Prostate gland (tissue), 2 donors: ENCODE measurements at regions not wholly inside any gene's neighbourhood (a gene's known extent, or its start where the extent isn't known, plus 50 kb on each side); places are given as distances from the start of the nearest gene placed in this dataset.

Experiments
- DNase-seq: peaks from one replicate; pipeline ENCODE4 v3.0.0-alpha.2; 2019; ENCODE audit warnings: low spot score
- H3K27ac ChIP-seq, 2 donors: fragments of 200-600 bp; sonication (generic); 2 replicates each; pipeline ENCODE4 v1.5.1; 2017 to 2019
- H3K27me3 ChIP-seq: fragments of 200-600 bp; sonication (generic); replicated peaks from 2 replicates; pipeline ENCODE4 v1.5.1; 2019; ENCODE audit not compliant: insufficient read depth
- H3K36me3 ChIP-seq, 2 donors: fragments of 200-600 bp; sonication (generic); 1 replicate in 1 of 2; 2 replicates in 1 of 2; pipeline versions ENCODE4 v1.5.1 to v1.8.1; 2017 to 2019
- H3K4me1 ChIP-seq: fragments of 200-600 bp; sonication (generic); replicated peaks from 2 replicates; pipeline ENCODE4 v1.5.1; 2019
- H3K4me3 ChIP-seq, 2 donors: fragments of 200-600 bp; sonication (generic); 2 replicates each; pipeline ENCODE4 v1.5.1; 2017 to 2019
- H3K9me3 ChIP-seq: fragments of 200-600 bp; sonication (generic); 2 replicates; pipeline ENCODE4 v1.5.1; 2017
- CTCF ChIP-seq, 4 experiments: fragments of 200-600 bp in 2 of 4; fragments of 450-650 bp in 2 of 4; sonication (generic) in 2 of 4; IDR thresholded peaks; 1 replicate in 3 of 4; 2 replicates in 1 of 4; pipeline ENCODE4 v1.5.1; 2016 to 2019; ENCODE audit warnings: antibody characterized with exemption in 4 of 4, mild to moderate bottlenecking in 2 of 4, moderate library complexity in 2 of 4
- POLR2A ChIP-seq: fragments of 450-650 bp; IDR thresholded peaks from one replicate; pipeline ENCODE4 v1.6.1; 2016; ENCODE audit warnings: antibody characterized with exemption, mild to moderate bottlenecking
- POLR2AphosphoS5 ChIP-seq: sonication (generic); formaldehyde crosslinking; IDR thresholded peaks from one replicate; pipeline ENCODE4 v1.6.1; 2017; ENCODE audit warnings: antibody characterized with exemption
- WGBS: methylation state at CpG from one replicate; pipeline ENCODE4 v1.1.5; 2018; 5-methylcytosine and 5-hydroxymethylcytosine counted together
- intact Hi-C: fragments of 100-400 bp; cut with DNase I; formaldehyde crosslinking; loops from one replicate; pipeline ENCODE4 v1.14.2; 2022

- H3K4me1 ChIP-seq: no peaks in the 10 kb centered on the region
- no peak overlapping the region for H3K27ac ChIP-seq
- no peak for TF ChIP-seq POLR2AphosphoS5
- TF ChIP-seq POLR2A: no peak
- no peak for TF ChIP-seq CTCF (IDR thresholded peaks at IDR 0.05)
- H3K9me3 ChIP-seq: no peaks in the 10 kb centered on the region
- intact Hi-C loops: no loop called here
- no peak overlapping the region for H3K4me3 ChIP-seq
- no peaks in the 10 kb centered on the region for H3K36me3 ChIP-seq
- peaks cover 4% of the 10 kb centered on the region for H3K27me3 ChIP-seq
- WGBS: 63% methylated on average over 11 of the region's 11 CpGs
- no peak for DNase-seq
Observed at GRCh38 chr13:112131713-112132113, 64.8 kb downstream of the SOX1 start.

GRCh38 chr13:112132142-112132541 is 65.2 kb downstream of the SOX1 start:
- WGBS: 82% methylated on average over 17 of the region's 17 CpGs

GRCh38 chr13:112132619-112133018 is 65.7 kb downstream of the SOX1 start:
- H3K4me1 ChIP-seq: no peaks in the 10 kb centered on the region
- H3K27me3 ChIP-seq: peaks cover 4% of the 10 kb centered on the region
- H3K9me3 ChIP-seq: no peaks in the 10 kb centered on the region
- intact Hi-C loops: no loop called here
- H3K36me3 ChIP-seq: no peaks in the 10 kb centered on the region
- no peak overlapping the region for H3K27ac ChIP-seq
- no peak overlapping the region for H3K4me3 ChIP-seq
- DNase-seq: no peak
- 88% methylated on average over 9 of the region's 9 CpGs for WGBS
- TF ChIP-seq POLR2AphosphoS5 (no peak), CTCF (IDR thresholded peaks at IDR 0.05) (no peak), POLR2A (no peak)

More at GRCh38 chr13:112132142-112132541, 65.2 kb downstream of the SOX1 start:
- intact Hi-C loops: no loop called here
- no peaks in the 10 kb centered on the region for H3K36me3 ChIP-seq
- no peak for TF ChIP-seq POLR2A
- TF ChIP-seq POLR2AphosphoS5: no peak
- no peak for TF ChIP-seq CTCF (IDR thresholded peaks at IDR 0.05)
- H3K27ac ChIP-seq: no peak overlapping the region
- H3K9me3 ChIP-seq: no peaks in the 10 kb centered on the region
- no peak overlapping the region for H3K4me3 ChIP-seq
- no peak for DNase-seq
- H3K27me3 ChIP-seq: peaks cover 4% of the 10 kb centered on the region
- H3K4me1 ChIP-seq: no peaks in the 10 kb centered on the region

GRCh38 chr13:112133499-112134390 is 66.8 kb downstream of the SOX1 start:
- Histone ChIP-seq H3K4me1 (no peaks in the 10 kb centered on the region), H3K36me3 (no peaks in the 10 kb centered on the region), H3K27ac (no peak overlapping the region), H3K9me3 (no peaks in the 10 kb centered on the region), H3K27me3 (peaks cover 4% of the 10 kb centered on the region), H3K4me3 (no peak overlapping the region)
- 35% methylated on average over 26 of the region's 26 CpGs for WGBS
- DNase-seq: no peak
- TF ChIP-seq POLR2A: no peak
- no peak for TF ChIP-seq POLR2AphosphoS5
- TF ChIP-seq CTCF (IDR thresholded peaks at IDR 0.05): no peak
- intact Hi-C loops: no loop called here
